WTC11 (cell line): ENCODE measurements at regions not wholly inside any gene's neighbourhood (a gene's known extent, or its start where the extent isn't known, plus 50 kb on each side); places are given as distances from the start of the nearest gene placed in this dataset.
"Not testable (repeated sequence)": the region's sequence is repeated elsewhere in the genome, so short reads cannot be mapped to it uniquely, and the experiment has no call there.

Experiments
- CREM ChIP-seq: sonication (generic); formaldehyde crosslinking; IDR thresholded peaks from 2 replicates; pipeline ENCODE4 v1.8.1; 2022; ENCODE audit warnings: mild to moderate bottlenecking, missing genetic modification reagents, moderate library complexity
- SP1 ChIP-seq: sonication (generic); formaldehyde crosslinking; conservative IDR thresholded peaks from 2 replicates; pipeline ENCODE4 v1.8.1; 2022; ENCODE audit warnings: missing genetic modification reagents
- ZNF219 ChIP-seq: sonication (generic); formaldehyde crosslinking; IDR thresholded peaks from 2 replicates; pipeline ENCODE4 v1.8.0; 2023; ENCODE audit warnings: missing genetic modification reagents, mild to moderate bottlenecking, borderline replicate concordance
- ZNF317 ChIP-seq: sonication (generic); formaldehyde crosslinking; IDR thresholded peaks from 2 replicates; pipeline ENCODE4 v1.8.1; 2023; ENCODE audit warnings: low read depth, mild to moderate bottlenecking, moderate library complexity, missing genetic modification reagents, borderline replicate concordance
- TF ChIP-seq, protein P1 (sequence below): fragments of 200-600 bp; IDR thresholded peaks from 2 replicates; pipeline ENCODE4 v1.8.0; 2022; ENCODE audit warnings: antibody characterized with exemption

DNA sequence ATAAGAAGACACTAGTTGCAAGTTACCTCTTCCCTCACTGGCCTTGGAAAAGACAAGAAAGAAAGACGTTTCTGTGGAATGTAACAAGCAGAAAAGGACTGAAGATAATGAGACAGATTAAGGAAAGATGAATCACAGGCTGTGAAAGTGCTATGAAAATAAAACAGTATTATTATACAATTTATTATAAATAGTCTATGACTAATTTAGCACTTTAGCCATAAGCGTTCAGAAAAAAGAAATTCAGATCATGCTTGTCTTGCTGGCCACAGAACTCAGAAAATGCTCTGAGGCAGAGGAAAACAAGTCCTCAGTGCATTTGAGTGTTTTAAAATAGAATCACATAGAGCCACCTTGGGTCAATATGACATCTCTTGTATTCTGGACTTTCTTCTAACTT is 174.8 kb upstream of the NBPF9 start:
- TF ChIP-seq, protein P1, sequence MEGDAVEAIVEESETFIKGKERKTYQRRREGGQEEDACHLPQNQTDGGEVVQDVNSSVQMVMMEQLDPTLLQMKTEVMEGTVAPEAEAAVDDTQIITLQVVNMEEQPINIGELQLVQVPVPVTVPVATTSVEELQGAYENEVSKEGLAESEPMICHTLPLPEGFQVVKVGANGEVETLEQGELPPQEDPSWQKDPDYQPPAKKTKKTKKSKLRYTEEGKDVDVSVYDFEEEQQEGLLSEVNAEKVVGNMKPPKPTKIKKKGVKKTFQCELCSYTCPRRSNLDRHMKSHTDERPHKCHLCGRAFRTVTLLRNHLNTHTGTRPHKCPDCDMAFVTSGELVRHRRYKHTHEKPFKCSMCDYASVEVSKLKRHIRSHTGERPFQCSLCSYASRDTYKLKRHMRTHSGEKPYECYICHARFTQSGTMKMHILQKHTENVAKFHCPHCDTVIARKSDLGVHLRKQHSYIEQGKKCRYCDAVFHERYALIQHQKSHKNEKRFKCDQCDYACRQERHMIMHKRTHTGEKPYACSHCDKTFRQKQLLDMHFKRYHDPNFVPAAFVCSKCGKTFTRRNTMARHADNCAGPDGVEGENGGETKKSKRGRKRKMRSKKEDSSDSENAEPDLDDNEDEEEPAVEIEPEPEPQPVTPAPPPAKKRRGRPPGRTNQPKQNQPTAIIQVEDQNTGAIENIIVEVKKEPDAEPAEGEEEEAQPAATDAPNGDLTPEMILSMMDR = not testable (repeated sequence)
- not testable (repeated sequence) for TF ChIP-seq CREM (CRISPR knock-in tag); ZNF317 (CRISPR knock-in tag); SP1 (CRISPR knock-in tag); ZNF219
